Esophagus squamous epithelium (tissue), 4 donors: ENCODE measurements at regions not wholly inside any gene's neighbourhood (a gene's known extent, or its start where the extent isn't known, plus 50 kb on each side); places are given as distances from the start of the nearest gene placed in this dataset.

Experiments used
- CTCF ChIP-seq, 6 experiments: fragments of 450-650 bp in 4 of 6; fragments of 200-600 bp in 2 of 6; sonication (generic) in 2 of 6; IDR thresholded peaks; one replicate each; pipeline ENCODE4 v1.5.1; 2016 to 2019; ENCODE audit warnings: antibody characterized with exemption in 6 of 6, mild to moderate bottlenecking in 4 of 6, moderate library complexity in 4 of 6
- POLR2A ChIP-seq, 4 donors: fragments of 450-650 bp; IDR thresholded peaks; one replicate each; pipeline ENCODE4 v1.6.1; 2017; ENCODE audit warnings: antibody characterized with exemption in 4 of 4, mild to moderate bottlenecking in 4 of 4, moderate library complexity in 3 of 4

DNA sequence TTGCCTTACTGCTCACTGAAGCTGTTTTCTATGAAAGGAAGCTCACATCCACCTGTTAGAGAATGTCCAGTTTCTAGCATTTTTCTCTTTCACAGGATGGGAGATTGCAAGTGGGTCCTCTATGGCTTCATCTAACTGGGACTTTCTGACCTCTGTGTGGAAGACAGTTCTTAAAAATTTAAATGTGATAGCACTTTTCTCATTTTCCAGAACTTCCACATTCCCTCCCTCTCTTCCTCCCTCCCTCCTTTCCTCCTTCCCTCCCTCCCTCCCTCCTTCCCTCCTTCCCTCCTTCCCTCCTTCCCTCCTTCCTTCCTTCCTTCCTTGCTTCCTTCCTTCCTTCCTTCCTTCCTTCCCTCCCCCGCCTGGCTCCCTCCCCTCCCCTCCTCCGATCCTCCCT, 291.1 kb downstream of the DOK5 start:
- TF ChIP-seq CTCF (IDR thresholded peaks at IDR 0.05) (no peak), POLR2A (IDR thresholded peaks at IDR 0.05) (no peak)
